Natural killer cell (primary cell): ENCODE measurements at regions not wholly inside any gene's neighbourhood (a gene's known extent, or its start where the extent isn't known, plus 50 kb on each side); places are given as distances from the start of the nearest gene placed in this dataset.

Experiments used
- ATAC-seq, 3 donors: fragments of 150-1000 bp in 2 of 3; fragments of 200-7000 bp in 1 of 3; cut with Tn5 transposase; 1 replicate in 1 of 3; 2 replicates in 2 of 3; pipeline ENCODE4 v1.10.0; 2021; ENCODE audit warnings: mild to moderate bottlenecking in 2 of 3, moderate library complexity in 2 of 3
- DNase-seq, 2 donors: peaks; one replicate each; pipeline versions ENCODE4 v3.0.0 to v3.0.0-alpha.2; 2013 to 2021; ENCODE audit warnings: mixed read lengths in 1 of 2
- H3K27ac ChIP-seq: one replicate; pipeline ENCODE4 v1.5.1; 2013; ENCODE audit warnings: mild to moderate bottlenecking, low read length
- H3K27me3 ChIP-seq: one replicate; pipeline ENCODE4 v1.6.1; 2013; ENCODE audit warnings: low read length; ENCODE audit not compliant: control insufficient read depth, insufficient read depth
- H3K36me3 ChIP-seq: one replicate; pipeline ENCODE4 v1.6.1; 2013; ENCODE audit warnings: low read length; ENCODE audit not compliant: control insufficient read depth, insufficient read depth
- H3K4me1 ChIP-seq: one replicate; pipeline ENCODE4 v1.6.1; 2013; ENCODE audit warnings: low read length; ENCODE audit not compliant: control insufficient read depth, insufficient read depth
- H3K4me3 ChIP-seq: one replicate; pipeline ENCODE4 v1.5.1; 2013; ENCODE audit warnings: low read length
- H3K9me3 ChIP-seq: one replicate; pipeline ENCODE4 v1.6.1; 2013; ENCODE audit warnings: low read length; ENCODE audit not compliant: control insufficient read depth, insufficient read depth
- H3K27ac Mint-ChIP-seq, 2 donors: one replicate each; pipeline ENCODE4 v1.8.0; 2022; ENCODE audit warnings: mild to moderate bottlenecking in 2 of 2, mixed read lengths in 2 of 2, moderate library complexity in 1 of 2
- H3K27me3 Mint-ChIP-seq, 2 donors: one replicate each; pipeline ENCODE4 v1.8.0; 2022; ENCODE audit warnings: low read depth in 2 of 2, mixed read lengths in 2 of 2
- H3K36me3 Mint-ChIP-seq: one replicate; pipeline ENCODE4 v1.8.0; 2022; ENCODE audit warnings: mixed read lengths
- H3K4me1 Mint-ChIP-seq, 2 donors: one replicate each; pipeline ENCODE4 v1.8.0; 2022; ENCODE audit warnings: mixed read lengths in 2 of 2
- H3K4me3 Mint-ChIP-seq: one replicate; pipeline ENCODE4 v1.8.0; 2022; ENCODE audit warnings: mild to moderate bottlenecking, moderate library complexity, mixed read lengths
- H3K9me3 Mint-ChIP-seq, 2 donors: one replicate each; pipeline ENCODE4 v1.8.0; 2022; ENCODE audit warnings: mixed read lengths in 2 of 2
- WGBS: methylation state at CpG from one replicate; pipeline ENCODE4 v1.1.7; 2013; ENCODE audit warnings: missing lambda C conversion rate; ENCODE audit not compliant: insufficient coverage; 5-methylcytosine and 5-hydroxymethylcytosine counted together
- intact Hi-C: fragments of 100-400 bp; cut with micrococcal nuclease; formaldehyde crosslinking; loops from one replicate; pipeline ENCODE4 v1.14.2; 2022
- TF ChIP-seq, protein P1 (sequence below): fragments of 200-600 bp; IDR thresholded peaks from one replicate; pipeline ENCODE4 v1.8.0; 2022; ENCODE audit warnings: antibody characterized with exemption

DNA sequence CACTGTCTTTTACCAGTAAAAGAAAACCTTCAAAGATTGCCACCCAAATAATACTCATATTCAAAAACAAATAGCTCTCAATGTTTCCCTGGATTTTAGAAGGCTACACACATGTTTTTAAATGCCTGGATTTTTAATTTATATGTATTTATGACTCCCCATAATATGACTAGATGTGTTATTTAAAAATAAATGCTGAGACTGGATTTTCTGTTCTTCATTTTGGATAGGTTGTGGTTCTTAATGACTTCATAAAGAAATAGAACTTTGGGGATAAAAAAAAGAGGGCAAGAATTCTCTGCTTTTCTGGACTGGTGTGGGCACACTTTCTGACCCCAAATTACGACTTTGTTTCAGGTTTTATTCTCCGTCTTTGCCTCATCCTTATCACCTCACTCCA lies 62.8 kb upstream of the LEKR1 start:
- Histone ChIP-seq H3K27me3 (no peaks in the 10 kb centered on the region), H3K9me3 (no peaks in the 10 kb centered on the region), H3K4me1 (no peaks in the 10 kb centered on the region), H3K27ac (no peak overlapping the region), H3K36me3 (no peaks in the 10 kb centered on the region), H3K4me3 (no peak overlapping the region)
- ATAC-seq, result no peak
- no peak overlapping the region for H3K27ac Mint-ChIP-seq
- H3K4me3 Mint-ChIP-seq, result no peak overlapping the region
- no peaks in the 10 kb centered on the region for H3K9me3 Mint-ChIP-seq
- WGBS, result 92% methylated on average over 2 of the region's 2 CpGs
- DNase-seq, result no peak
- no peaks in the 10 kb centered on the region for H3K27me3 Mint-ChIP-seq
- peaks cover 0 to 5% of the 10 kb centered on the region in 2 donors for H3K4me1 Mint-ChIP-seq
- TF ChIP-seq, protein P1, sequence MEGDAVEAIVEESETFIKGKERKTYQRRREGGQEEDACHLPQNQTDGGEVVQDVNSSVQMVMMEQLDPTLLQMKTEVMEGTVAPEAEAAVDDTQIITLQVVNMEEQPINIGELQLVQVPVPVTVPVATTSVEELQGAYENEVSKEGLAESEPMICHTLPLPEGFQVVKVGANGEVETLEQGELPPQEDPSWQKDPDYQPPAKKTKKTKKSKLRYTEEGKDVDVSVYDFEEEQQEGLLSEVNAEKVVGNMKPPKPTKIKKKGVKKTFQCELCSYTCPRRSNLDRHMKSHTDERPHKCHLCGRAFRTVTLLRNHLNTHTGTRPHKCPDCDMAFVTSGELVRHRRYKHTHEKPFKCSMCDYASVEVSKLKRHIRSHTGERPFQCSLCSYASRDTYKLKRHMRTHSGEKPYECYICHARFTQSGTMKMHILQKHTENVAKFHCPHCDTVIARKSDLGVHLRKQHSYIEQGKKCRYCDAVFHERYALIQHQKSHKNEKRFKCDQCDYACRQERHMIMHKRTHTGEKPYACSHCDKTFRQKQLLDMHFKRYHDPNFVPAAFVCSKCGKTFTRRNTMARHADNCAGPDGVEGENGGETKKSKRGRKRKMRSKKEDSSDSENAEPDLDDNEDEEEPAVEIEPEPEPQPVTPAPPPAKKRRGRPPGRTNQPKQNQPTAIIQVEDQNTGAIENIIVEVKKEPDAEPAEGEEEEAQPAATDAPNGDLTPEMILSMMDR, result no peak
- no peaks in the 10 kb centered on the region for H3K36me3 Mint-ChIP-seq
- intact Hi-C loops, result no loop called here

DNA sequence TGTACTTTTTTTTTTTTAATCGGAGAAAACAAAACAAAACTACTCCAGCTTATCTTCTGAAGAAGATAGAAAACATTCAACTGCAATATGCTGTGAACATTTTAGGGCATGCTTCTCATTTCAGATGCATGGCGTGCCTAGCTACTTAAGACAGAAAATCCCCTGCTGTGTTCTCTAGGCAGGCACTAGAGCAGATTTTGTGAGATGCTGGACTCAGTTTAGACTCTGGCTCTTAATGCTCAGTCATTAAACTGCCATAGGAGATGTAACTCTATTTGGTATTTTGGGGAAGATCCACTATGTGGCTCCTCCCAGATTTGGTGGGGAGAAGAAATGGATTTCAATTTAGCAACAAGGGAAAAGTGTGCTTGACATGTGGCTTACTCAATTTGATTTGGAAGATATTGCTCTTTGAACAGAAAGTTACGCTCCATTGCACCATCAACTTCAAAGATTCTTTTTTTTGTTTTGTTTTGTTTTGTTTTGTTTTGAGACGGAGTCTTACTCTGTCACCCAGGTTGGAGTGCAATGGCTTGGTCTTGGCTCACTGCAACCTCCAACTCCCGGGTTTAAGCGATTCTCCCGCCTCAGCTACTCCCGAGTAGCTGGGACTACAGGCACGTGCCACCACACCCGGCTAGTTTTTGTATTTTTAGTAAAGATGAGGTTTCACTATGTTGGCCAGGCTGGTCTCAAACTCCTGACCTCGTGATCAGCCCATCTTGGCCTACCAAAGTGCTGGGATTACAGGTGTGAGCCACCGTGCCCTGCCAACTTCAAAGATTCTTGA lies 62.0 kb upstream of the LEKR1 start:
- no peaks in the 10 kb centered on the region for H3K9me3 ChIP-seq
- H3K27ac ChIP-seq, result no peak overlapping the region
- intact Hi-C loops, result no loop called here
- WGBS, result 94% methylated on average over 12 of the region's 12 CpGs
- H3K4me1 Mint-ChIP-seq, result peaks cover 0 to 5% of the 10 kb centered on the region in 2 donors
- no peaks in the 10 kb centered on the region for H3K36me3 Mint-ChIP-seq
- ATAC-seq, result no peak
- no peak overlapping the region for H3K4me3 Mint-ChIP-seq
- no peak overlapping the region for H3K27ac Mint-ChIP-seq
- no peaks in the 10 kb centered on the region for H3K4me1 ChIP-seq
- no peaks in the 10 kb centered on the region for H3K27me3 Mint-ChIP-seq
- H3K4me3 ChIP-seq, result no peak overlapping the region
- H3K9me3 Mint-ChIP-seq, result no peaks in the 10 kb centered on the region
- TF ChIP-seq, protein P1, result no peak
- H3K27me3 ChIP-seq, result no peaks in the 10 kb centered on the region
- no peaks in the 10 kb centered on the region for H3K36me3 ChIP-seq
- no peak for DNase-seq

DNA sequence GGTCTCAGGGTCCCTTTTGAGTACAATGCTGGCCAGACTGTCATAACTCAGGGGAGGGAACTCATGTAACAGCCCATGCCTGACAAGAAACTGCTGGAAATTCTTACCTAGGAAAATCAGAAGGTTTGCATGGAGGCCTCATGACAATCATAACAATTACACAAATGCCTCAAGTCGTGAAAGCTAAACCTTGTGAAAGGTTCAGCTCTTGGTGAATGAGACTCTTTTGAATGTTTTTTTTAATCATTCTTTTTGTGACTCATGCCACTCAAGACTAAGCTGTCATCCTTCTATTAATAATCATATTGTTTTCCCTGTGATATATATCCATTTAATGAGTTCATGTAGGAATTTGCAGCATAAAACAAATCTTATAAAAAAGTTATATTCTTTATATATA lies 61.4 kb upstream of the LEKR1 start:
- Mint-ChIP-seq H3K36me3 (no peaks in the 10 kb centered on the region), H3K9me3 (no peaks in the 10 kb centered on the region), H3K27me3 (no peaks in the 10 kb centered on the region), H3K4me1 (peaks cover 0 to 5% of the 10 kb centered on the region in 2 donors), H3K4me3 (no peak overlapping the region), H3K27ac (no peak overlapping the region)
- Histone ChIP-seq H3K9me3 (no peaks in the 10 kb centered on the region), H3K27me3 (no peaks in the 10 kb centered on the region), H3K27ac (no peak overlapping the region), H3K4me1 (no peaks in the 10 kb centered on the region), H3K36me3 (no peaks in the 10 kb centered on the region), H3K4me3 (no peak overlapping the region)
- ATAC-seq (no peak), DNase-seq (no peak)
- TF ChIP-seq, protein P1, result no peak
- intact Hi-C loops, result no loop called here
- WGBS, result no CpG with 5 or more reads among the region's 1 CpG

DNA sequence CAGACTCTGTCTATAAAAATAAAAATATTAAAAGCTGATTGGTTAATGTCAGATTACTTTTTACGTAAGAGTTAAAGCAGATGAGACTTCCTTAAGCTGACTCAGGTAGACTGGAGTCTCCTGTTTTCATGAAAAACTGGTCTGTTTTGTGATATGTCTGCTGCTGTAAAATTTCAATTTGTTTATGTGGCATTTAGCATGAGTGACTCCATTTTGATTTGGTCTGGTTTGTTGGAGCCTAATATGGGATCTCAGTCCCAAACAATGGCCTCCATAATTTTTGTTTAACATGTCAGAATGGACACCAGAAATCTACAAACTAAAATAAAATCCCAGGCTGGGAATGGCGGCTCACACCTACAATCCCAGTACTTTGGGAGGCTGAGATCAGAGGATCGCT lies 57.8 kb upstream of the LEKR1 start:
- Histone ChIP-seq H3K9me3 (no peaks in the 10 kb centered on the region), H3K27me3 (no peaks in the 10 kb centered on the region), H3K27ac (no peak overlapping the region), H3K36me3 (no peaks in the 10 kb centered on the region), H3K4me3 (no peak overlapping the region), H3K4me1 (no peaks in the 10 kb centered on the region)
- 99% methylated on average over 3 of the region's 3 CpGs for WGBS
- H3K36me3 Mint-ChIP-seq, result no peaks in the 10 kb centered on the region
- H3K4me3 Mint-ChIP-seq, result no peak overlapping the region
- H3K9me3 Mint-ChIP-seq, result no peaks in the 10 kb centered on the region
- ATAC-seq (no peak), DNase-seq (no peak)
- TF ChIP-seq, protein P1, result no peak
- no peaks in the 10 kb centered on the region for H3K4me1 Mint-ChIP-seq
- no peak overlapping the region for H3K27ac Mint-ChIP-seq
- intact Hi-C loops, result no loop called here
- H3K27me3 Mint-ChIP-seq, result peaks cover 0 to 6% of the 10 kb centered on the region in 2 donors
